ENCODE measurements at regions not wholly inside any gene's neighbourhood (a gene's known extent, or its start where the extent isn't known, plus 50 kb on each side); places are given as distances from the start of the nearest gene placed in this dataset.
A peak's percentile ranks its signal among the peaks of the same experiment; 100 is the strongest.

- no peak for DNase-seq (ENCODE audit: low read depth)
- in situ Hi-C loops (cut with HindIII; ENCODE audit: low pct_unique_long_range_greater_than_20kb, low sequenced_read_pairs), result no loop called here
Observed at GRCh38 chr1:214187933-214188332, 93.0 kb upstream of the SMYD2 start.

- in situ Hi-C loops (cut with HindIII; ENCODE audit: low pct_unique_long_range_greater_than_20kb, low sequenced_read_pairs), result no loop called here
Observed at GRCh38 chr1:214188835-214189234, 92.1 kb upstream of the SMYD2 start.

GRCh38 chr1:214192825-214193643 lies 87.9 kb upstream of the SMYD2 start:
- in situ Hi-C loops (cut with HindIII; ENCODE audit: low pct_unique_long_range_greater_than_20kb, low sequenced_read_pairs), result no loop called here
- no peak for DNase-seq (ENCODE audit: low read depth)

More at GRCh38 chr1:214188835-214189234, 92.1 kb upstream of the SMYD2 start:
- DNase-seq (ENCODE audit: low read depth), result no peak

- no peak for DNase-seq (ENCODE audit: low read depth)
- in situ Hi-C loops (cut with HindIII; ENCODE audit: low pct_unique_long_range_greater_than_20kb, low sequenced_read_pairs), result no loop called here
Observed at GRCh38 chr1:214193691-214194090, 87.3 kb upstream of the SMYD2 start.

GRCh38 chr1:214198571-214198970 lies 82.4 kb upstream of the SMYD2 start:
- in situ Hi-C loops (cut with HindIII; ENCODE audit: low pct_unique_long_range_greater_than_20kb, low sequenced_read_pairs), result no loop called here
- DNase-seq (ENCODE audit: low read depth), result no peak

- DNase-seq (ENCODE audit: low read depth), result no peak
- in situ Hi-C loops (cut with HindIII; ENCODE audit: low pct_unique_long_range_greater_than_20kb, low sequenced_read_pairs), result no loop called here
Observed at GRCh38 chr1:214199585-214199984, 81.4 kb upstream of the SMYD2 start.

GRCh38 chr1:214202992-214203391 lies 78.0 kb upstream of the SMYD2 start:
- in situ Hi-C loops (cut with HindIII; ENCODE audit: low pct_unique_long_range_greater_than_20kb, low sequenced_read_pairs), result no loop called here

GRCh38 chr1:214205053-214205452 lies 75.9 kb upstream of the SMYD2 start:
- in situ Hi-C loops (cut with HindIII; ENCODE audit: low pct_unique_long_range_greater_than_20kb, low sequenced_read_pairs), result no loop called here
- no peak for DNase-seq (ENCODE audit: low read depth)

More at GRCh38 chr1:214202992-214203391, 78.0 kb upstream of the SMYD2 start:
- DNase-seq (ENCODE audit: low read depth), result no peak

GRCh38 chr1:214208460-214208859 lies 72.5 kb upstream of the SMYD2 start:
- in situ Hi-C loops (cut with HindIII; ENCODE audit: low pct_unique_long_range_greater_than_20kb, low sequenced_read_pairs), result no loop called here
- DNase-seq (ENCODE audit: low read depth), result no peak

- in situ Hi-C loops (cut with HindIII; ENCODE audit: low pct_unique_long_range_greater_than_20kb, low sequenced_read_pairs), result no loop called here
- DNase-seq (ENCODE audit: low read depth), result no peak
Observed at GRCh38 chr1:214209260-214209808, 71.6 kb upstream of the SMYD2 start.

- peak; percentile 20 for DNase-seq (ENCODE audit: low read depth)
- in situ Hi-C loops (cut with HindIII; ENCODE audit: low pct_unique_long_range_greater_than_20kb, low sequenced_read_pairs), result no loop called here
Observed at GRCh38 chr1:214213136-214213535, 67.8 kb upstream of the SMYD2 start.

- in situ Hi-C loops (cut with HindIII; ENCODE audit: low pct_unique_long_range_greater_than_20kb, low sequenced_read_pairs), result no loop called here
Observed at GRCh38 chr1:214214851-214215250, 66.1 kb upstream of the SMYD2 start.

GRCh38 chr1:214215583-214215982 lies 65.4 kb upstream of the SMYD2 start:
- no peak for DNase-seq (ENCODE audit: low read depth)
- in situ Hi-C loops (cut with HindIII; ENCODE audit: low pct_unique_long_range_greater_than_20kb, low sequenced_read_pairs), result no loop called here

More at GRCh38 chr1:214214851-214215250, 66.1 kb upstream of the SMYD2 start:
- DNase-seq (ENCODE audit: low read depth), result no peak

- in situ Hi-C loops (cut with HindIII; ENCODE audit: low pct_unique_long_range_greater_than_20kb, low sequenced_read_pairs), result no loop called here
Observed at GRCh38 chr1:214216021-214216420, 64.9 kb upstream of the SMYD2 start.

GRCh38 chr1:214216779-214217178 lies 64.2 kb upstream of the SMYD2 start:
- in situ Hi-C loops (cut with HindIII; ENCODE audit: low pct_unique_long_range_greater_than_20kb, low sequenced_read_pairs), result no loop called here
- no peak for DNase-seq (ENCODE audit: low read depth)

More at GRCh38 chr1:214216021-214216420, 64.9 kb upstream of the SMYD2 start:
- no peak for DNase-seq (ENCODE audit: low read depth)

GRCh38 chr1:214219902-214220301 lies 61.1 kb upstream of the SMYD2 start:
- DNase-seq (ENCODE audit: low read depth), result peak; percentile 39
- in situ Hi-C loops (cut with HindIII; ENCODE audit: low pct_unique_long_range_greater_than_20kb, low sequenced_read_pairs), result no loop called here

GRCh38 chr1:214220891-214221290 lies 60.1 kb upstream of the SMYD2 start:
- DNase-seq (ENCODE audit: low read depth), result no peak
- in situ Hi-C loops (cut with HindIII; ENCODE audit: low pct_unique_long_range_greater_than_20kb, low sequenced_read_pairs), result no loop called here

- in situ Hi-C loops (cut with HindIII; ENCODE audit: low pct_unique_long_range_greater_than_20kb, low sequenced_read_pairs), result no loop called here
- DNase-seq (ENCODE audit: low read depth), result no peak
Observed at GRCh38 chr1:214224611-214225354, 56.2 kb upstream of the SMYD2 start.

- no peak for DNase-seq (ENCODE audit: low read depth)
- in situ Hi-C loops (cut with HindIII; ENCODE audit: low pct_unique_long_range_greater_than_20kb, low sequenced_read_pairs), result no loop called here
Observed at GRCh38 chr1:214228976-214229375, 52.0 kb upstream of the SMYD2 start.
